ENCODE measurements at regions not wholly inside any gene's neighbourhood (a gene's known extent, or its start where the extent isn't known, plus 50 kb on each side); places are given as distances from the start of the nearest gene placed in this dataset.

DNA sequence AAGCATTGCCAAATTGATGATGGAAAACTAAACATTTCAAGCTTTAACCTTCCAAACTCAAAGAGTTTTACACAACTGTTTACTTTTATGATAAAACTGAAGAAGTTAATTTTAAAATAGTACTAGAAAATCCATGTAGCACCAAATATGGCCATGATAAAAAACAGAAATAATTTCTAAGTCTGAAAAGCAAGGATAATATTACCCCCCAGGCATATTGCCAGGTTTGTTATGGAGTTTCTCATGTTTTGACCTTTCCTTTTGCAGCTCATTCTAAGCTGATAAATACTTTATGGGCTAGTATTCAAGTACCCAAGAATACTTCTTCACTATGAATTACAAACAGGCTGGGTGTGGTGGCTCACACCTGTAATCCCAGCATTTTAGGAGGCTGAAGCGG, 209.9 kb upstream of the ZFP64 start:
- TF ChIP-seq, protein P1, sequence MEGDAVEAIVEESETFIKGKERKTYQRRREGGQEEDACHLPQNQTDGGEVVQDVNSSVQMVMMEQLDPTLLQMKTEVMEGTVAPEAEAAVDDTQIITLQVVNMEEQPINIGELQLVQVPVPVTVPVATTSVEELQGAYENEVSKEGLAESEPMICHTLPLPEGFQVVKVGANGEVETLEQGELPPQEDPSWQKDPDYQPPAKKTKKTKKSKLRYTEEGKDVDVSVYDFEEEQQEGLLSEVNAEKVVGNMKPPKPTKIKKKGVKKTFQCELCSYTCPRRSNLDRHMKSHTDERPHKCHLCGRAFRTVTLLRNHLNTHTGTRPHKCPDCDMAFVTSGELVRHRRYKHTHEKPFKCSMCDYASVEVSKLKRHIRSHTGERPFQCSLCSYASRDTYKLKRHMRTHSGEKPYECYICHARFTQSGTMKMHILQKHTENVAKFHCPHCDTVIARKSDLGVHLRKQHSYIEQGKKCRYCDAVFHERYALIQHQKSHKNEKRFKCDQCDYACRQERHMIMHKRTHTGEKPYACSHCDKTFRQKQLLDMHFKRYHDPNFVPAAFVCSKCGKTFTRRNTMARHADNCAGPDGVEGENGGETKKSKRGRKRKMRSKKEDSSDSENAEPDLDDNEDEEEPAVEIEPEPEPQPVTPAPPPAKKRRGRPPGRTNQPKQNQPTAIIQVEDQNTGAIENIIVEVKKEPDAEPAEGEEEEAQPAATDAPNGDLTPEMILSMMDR (IDR thresholded peaks at IDR 0.05; ENCODE audit: low read length), result no peak
- no peak for TF ChIP-seq EZH2 (optimal IDR thresholded peaks at IDR 0.05; ENCODE audit: low read depth, low read length)
- no peak for TF ChIP-seq EZH2phosphoT487 (IDR thresholded peaks at IDR 0.05; ENCODE audit: low read length)

All from MM.1S (cell line).